ENCODE measurements at regions not wholly inside any gene's neighbourhood (a gene's known extent, or its start where the extent isn't known, plus 50 kb on each side); places are given as distances from the start of the nearest gene placed in this dataset.

DNA sequence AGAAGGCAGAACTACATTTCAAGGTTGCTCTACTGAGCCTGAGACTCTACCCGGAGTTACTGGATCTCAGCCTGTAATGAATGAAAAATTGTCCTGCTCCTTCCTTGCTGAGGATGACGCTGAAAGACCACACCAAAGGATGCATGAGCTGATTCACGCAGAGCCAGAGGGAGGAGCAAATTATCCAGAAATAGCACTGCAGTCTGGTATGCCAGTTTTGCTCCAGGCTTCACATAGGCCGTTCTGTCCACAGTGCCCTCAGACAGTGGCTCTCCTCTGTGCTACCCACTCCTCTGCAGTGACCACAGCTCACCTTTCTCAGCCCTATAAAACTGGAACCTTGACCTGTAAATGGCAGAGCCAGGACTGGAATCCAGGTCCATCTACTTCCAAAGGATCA lies 79.3 kb upstream of the GALNT18 start:
- TF ChIP-seq, protein P1, sequence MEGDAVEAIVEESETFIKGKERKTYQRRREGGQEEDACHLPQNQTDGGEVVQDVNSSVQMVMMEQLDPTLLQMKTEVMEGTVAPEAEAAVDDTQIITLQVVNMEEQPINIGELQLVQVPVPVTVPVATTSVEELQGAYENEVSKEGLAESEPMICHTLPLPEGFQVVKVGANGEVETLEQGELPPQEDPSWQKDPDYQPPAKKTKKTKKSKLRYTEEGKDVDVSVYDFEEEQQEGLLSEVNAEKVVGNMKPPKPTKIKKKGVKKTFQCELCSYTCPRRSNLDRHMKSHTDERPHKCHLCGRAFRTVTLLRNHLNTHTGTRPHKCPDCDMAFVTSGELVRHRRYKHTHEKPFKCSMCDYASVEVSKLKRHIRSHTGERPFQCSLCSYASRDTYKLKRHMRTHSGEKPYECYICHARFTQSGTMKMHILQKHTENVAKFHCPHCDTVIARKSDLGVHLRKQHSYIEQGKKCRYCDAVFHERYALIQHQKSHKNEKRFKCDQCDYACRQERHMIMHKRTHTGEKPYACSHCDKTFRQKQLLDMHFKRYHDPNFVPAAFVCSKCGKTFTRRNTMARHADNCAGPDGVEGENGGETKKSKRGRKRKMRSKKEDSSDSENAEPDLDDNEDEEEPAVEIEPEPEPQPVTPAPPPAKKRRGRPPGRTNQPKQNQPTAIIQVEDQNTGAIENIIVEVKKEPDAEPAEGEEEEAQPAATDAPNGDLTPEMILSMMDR (IDR thresholded peaks at IDR 0.05; ENCODE audit: insufficient read depth, low read length, poor library complexity, severe bottlenecking), result no peak
- TF ChIP-seq EZH2phosphoT487 (conservative IDR thresholded peaks at IDR 0.05; ENCODE audit: low read length), result no peak
